ENCODE measurements at regions not wholly inside any gene's neighbourhood (a gene's known extent, or its start where the extent isn't known, plus 50 kb on each side); places are given as distances from the start of the nearest gene placed in this dataset.

GRCh38 chr7:18123508-18124239 is 96.0 kb upstream of the PRPS1L1 start:
- TF ChIP-seq CTCF (IDR thresholded peaks at IDR 0.05) (no peak), POLR2A (IDR thresholded peaks at IDR 0.05) (no peak)
